GF-D8 (cell line): ENCODE measurements at regions not wholly inside any gene's neighbourhood (a gene's known extent, or its start where the extent isn't known, plus 50 kb on each side); places are given as distances from the start of the nearest gene placed in this dataset.

ENCODE experiments used
- DNase-seq: peaks from one replicate; lab custom pipeline; 2025; lab: John Stamatoyannopoulos, UW

- DNase-seq = no peak
These were observed 178.7 kb downstream of the CHD9NB start for GRCh38 chr16:52874042-52874441.

GRCh38 chr16:52872731-52873130, 180.0 kb downstream of the CHD9NB start:
- DNase-seq = no peak

- no peak for DNase-seq
These were observed 181.2 kb downstream of the CHD9NB start for GRCh38 chr16:52871481-52871880.

- no peak for DNase-seq
These were observed 183.5 kb downstream of the CHD9NB start for GRCh38 chr16:52869243-52869642.

- no peak for DNase-seq
These were observed 189.7 kb downstream of the CHD9NB start for GRCh38 chr16:52863000-52863399.

- no peak for DNase-seq
These were observed 191.1 kb downstream of the CHD9NB start for GRCh38 chr16:52861614-52862022.

- no peak for DNase-seq
These were observed 197.2 kb downstream of the CHD9NB start for GRCh38 chr16:52855463-52855862.

- DNase-seq = no peak
These were observed 199.7 kb downstream of the CHD9NB start for GRCh38 chr16:52852978-52853377.

GRCh38 chr16:52851211-52851740, 201.4 kb downstream of the CHD9NB start:
- DNase-seq = no peak

- DNase-seq = no peak
These were observed 209.3 kb downstream of the CHD9NB start for GRCh38 chr16:52843381-52843780.

GRCh38 chr16:52837251-52837650, 215.4 kb downstream of the CHD9NB start:
- no peak for DNase-seq

- no peak for DNase-seq
These were observed 217.8 kb downstream of the CHD9NB start for GRCh38 chr16:52834736-52835465.

GRCh38 chr16:52832771-52833170, 219.9 kb downstream of the CHD9NB start:
- DNase-seq = no peak

- no peak for DNase-seq
These were observed 225.2 kb downstream of the CHD9NB start for GRCh38 chr16:52827456-52827855.

GRCh38 chr16:52825892-52826291, 226.8 kb downstream of the CHD9NB start:
- no peak for DNase-seq

GRCh38 chr16:52819808-52820207, 232.9 kb downstream of the CHD9NB start:
- no peak for DNase-seq

- DNase-seq = no peak
These were observed 233.3 kb downstream of the CHD9NB start for GRCh38 chr16:52819405-52819804.

GRCh38 chr16:52817696-52818095, 235.0 kb downstream of the CHD9NB start:
- no peak for DNase-seq

- no peak for DNase-seq
These were observed 235.7 kb downstream of the CHD9NB start for GRCh38 chr16:52816993-52817392.

- no peak for DNase-seq
These were observed 239.8 kb downstream of the CHD9NB start for GRCh38 chr16:52812678-52813556.

- no peak for DNase-seq
These were observed 247.0 kb downstream of the CHD9NB start for GRCh38 chr16:52805559-52806168.

GRCh38 chr16:52800432-52800831, 252.3 kb downstream of the CHD9NB start:
- DNase-seq = no peak

- DNase-seq = no peak
These were observed 252.2 kb upstream of the TOX3 start for GRCh38 chr16:52799149-52799548.
